ENCODE measurements at regions not wholly inside any gene's neighbourhood (a gene's known extent, or its start where the extent isn't known, plus 50 kb on each side); places are given as distances from the start of the nearest gene placed in this dataset.

DNA sequence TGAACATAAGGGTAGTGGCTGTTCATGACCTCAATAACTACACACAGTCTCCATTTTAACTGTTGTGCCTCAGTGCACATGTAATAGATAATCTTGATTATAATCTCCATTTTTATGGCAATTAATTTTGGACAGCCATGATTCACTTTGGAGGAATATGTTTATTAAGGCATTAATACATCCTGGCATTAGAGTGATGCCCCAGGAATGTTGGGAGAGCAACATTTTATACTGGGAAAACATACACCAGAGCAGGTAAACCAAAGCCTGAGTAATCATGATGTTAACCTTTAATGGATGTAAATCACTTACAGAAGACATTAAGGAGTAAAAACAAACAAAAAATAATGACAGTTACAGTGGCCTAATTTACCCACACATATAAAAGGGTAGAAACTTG is 886.3 kb upstream of the RAG2 start:
- no peaks in the 10 kb centered on the region for H3K36me3 ChIP-seq
- no peaks in the 10 kb centered on the region for H3K4me1 ChIP-seq (ENCODE audit: low read depth)
- H3K9me3 ChIP-seq (ENCODE audit: low read depth), result no peaks in the 10 kb centered on the region
- no peaks in the 10 kb centered on the region for H3K27me3 ChIP-seq
- H3K27ac ChIP-seq, result no peak overlapping the region
- no peak for TF ChIP-seq CTCF (IDR thresholded peaks at IDR 0.05; ENCODE audit: low read depth, low read length)
- H3K4me3 ChIP-seq, result no peak overlapping the region
- DNase-seq (ENCODE audit: low read depth in 1 of 2, low spot score in 1 of 2), result no peak

- Histone ChIP-seq H3K4me1 (ENCODE audit: low read depth) (no peaks in the 10 kb centered on the region), H3K36me3 (no peaks in the 10 kb centered on the region), H3K27me3 (no peaks in the 10 kb centered on the region), H3K9me3 (ENCODE audit: low read depth) (no peaks in the 10 kb centered on the region), H3K27ac (no peak overlapping the region), H3K4me3 (no peak overlapping the region)
- DNase-seq (ENCODE audit: low read depth in 1 of 2, low spot score in 1 of 2), result no peak
- no peak for TF ChIP-seq CTCF (IDR thresholded peaks at IDR 0.05; ENCODE audit: low read depth, low read length)
These were observed 885.7 kb upstream of the RAG2 start for GRCh38 chr11:37483761-37484160.

- DNase-seq (ENCODE audit: low read depth in 1 of 2, low spot score in 1 of 2), result peak in 1 of 2 donors; percentile 7
- H3K4me1 ChIP-seq (ENCODE audit: low read depth), result no peaks in the 10 kb centered on the region
These were observed 876.9 kb upstream of the RAG2 start for GRCh38 chr11:37474889-37475288.

GRCh38 chr11:37468344-37468743 is 870.3 kb upstream of the RAG2 start:
- no peak for TF ChIP-seq CTCF (IDR thresholded peaks at IDR 0.05; ENCODE audit: low read depth, low read length)
- Histone ChIP-seq H3K4me1 (ENCODE audit: low read depth) (no peaks in the 10 kb centered on the region), H3K27ac (no peak overlapping the region), H3K4me3 (no peak overlapping the region), H3K36me3 (no peaks in the 10 kb centered on the region), H3K27me3 (no peaks in the 10 kb centered on the region), H3K9me3 (ENCODE audit: low read depth) (no peaks in the 10 kb centered on the region)
- DNase-seq (ENCODE audit: low read depth in 1 of 2, low spot score in 1 of 2), result no peak

More at GRCh38 chr11:37474889-37475288, 876.9 kb upstream of the RAG2 start:
- no peak for TF ChIP-seq CTCF (IDR thresholded peaks at IDR 0.05; ENCODE audit: low read depth, low read length)
- Histone ChIP-seq H3K27me3 (no peaks in the 10 kb centered on the region), H3K27ac (no peak overlapping the region), H3K9me3 (ENCODE audit: low read depth) (no peaks in the 10 kb centered on the region), H3K4me3 (no peak overlapping the region), H3K36me3 (no peaks in the 10 kb centered on the region)

- no peak for TF ChIP-seq CTCF (IDR thresholded peaks at IDR 0.05; ENCODE audit: low read depth, low read length)
- Histone ChIP-seq H3K9me3 (ENCODE audit: low read depth) (no peaks in the 10 kb centered on the region), H3K27me3 (no peaks in the 10 kb centered on the region)
These were observed 867.2 kb upstream of the RAG2 start for GRCh38 chr11:37465221-37465620.

GRCh38 chr11:37459456-37459855 is 861.4 kb upstream of the RAG2 start:
- DNase-seq (ENCODE audit: low read depth in 1 of 2, low spot score in 1 of 2), result no peak

More at GRCh38 chr11:37465221-37465620, 867.2 kb upstream of the RAG2 start:
- no peak overlapping the region for H3K27ac ChIP-seq
- peak in 1 of 2 donors; percentile 19 for DNase-seq (ENCODE audit: low read depth in 1 of 2, low spot score in 1 of 2)
- no peak overlapping the region for H3K4me3 ChIP-seq
- H3K4me1 ChIP-seq (ENCODE audit: low read depth), result no peaks in the 10 kb centered on the region
- H3K36me3 ChIP-seq, result no peaks in the 10 kb centered on the region

More at GRCh38 chr11:37459456-37459855, 861.4 kb upstream of the RAG2 start:
- Histone ChIP-seq H3K36me3 (no peaks in the 10 kb centered on the region), H3K4me3 (no peak overlapping the region), H3K27me3 (no peaks in the 10 kb centered on the region), H3K4me1 (ENCODE audit: low read depth) (no peaks in the 10 kb centered on the region), H3K27ac (no peak overlapping the region), H3K9me3 (ENCODE audit: low read depth) (no peaks in the 10 kb centered on the region)
- no peak for TF ChIP-seq CTCF (IDR thresholded peaks at IDR 0.05; ENCODE audit: low read depth, low read length)
